ENCODE measurements at regions not wholly inside any gene's neighbourhood (a gene's known extent, or its start where the extent isn't known, plus 50 kb on each side); places are given as distances from the start of the nearest gene placed in this dataset.
"Not testable (repeated sequence)": the region's sequence is repeated elsewhere in the genome, so short reads cannot be mapped to it uniquely, and the experiment has no call there.

DNA sequence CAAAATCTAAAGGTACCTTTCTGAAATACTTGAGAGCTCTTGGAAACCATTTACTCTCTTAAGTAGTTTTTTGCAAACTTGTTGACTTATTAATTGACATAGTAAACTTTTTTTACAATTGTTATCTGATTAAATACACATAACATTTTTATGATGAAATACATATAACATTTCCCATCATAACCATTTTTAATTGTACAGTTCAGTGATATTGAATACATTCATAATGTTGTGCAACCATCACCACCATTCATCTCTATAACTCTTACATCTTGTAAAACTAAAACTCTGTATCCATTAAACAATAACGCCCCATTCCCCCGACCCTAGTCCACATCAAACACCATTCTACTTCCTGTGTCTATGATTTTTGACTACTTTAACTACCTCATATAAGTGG, 95.7 kb upstream of the ZNF648 start:
- no peak for DNase-seq (ENCODE audit: low read depth)

DNA sequence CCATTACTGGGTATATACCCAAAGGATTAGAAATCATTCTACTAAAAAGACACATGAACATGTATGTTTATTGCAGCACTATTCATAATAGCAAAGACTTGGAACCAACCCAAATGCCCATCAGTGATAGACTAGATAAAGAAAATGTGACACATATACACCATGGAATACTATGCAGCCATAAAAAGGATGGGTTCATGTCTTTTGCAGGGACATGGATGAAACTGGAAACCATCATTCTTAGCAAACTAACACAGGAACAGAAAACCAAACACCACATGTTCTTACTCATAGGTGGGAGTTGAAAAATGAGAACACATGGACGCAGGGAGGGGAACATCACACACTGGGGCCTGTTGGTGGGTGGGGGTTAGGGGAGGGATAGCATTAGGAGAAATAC, 92.9 kb upstream of the ZNF648 start:
- not testable (repeated sequence) for DNase-seq (ENCODE audit: low read depth)

DNA sequence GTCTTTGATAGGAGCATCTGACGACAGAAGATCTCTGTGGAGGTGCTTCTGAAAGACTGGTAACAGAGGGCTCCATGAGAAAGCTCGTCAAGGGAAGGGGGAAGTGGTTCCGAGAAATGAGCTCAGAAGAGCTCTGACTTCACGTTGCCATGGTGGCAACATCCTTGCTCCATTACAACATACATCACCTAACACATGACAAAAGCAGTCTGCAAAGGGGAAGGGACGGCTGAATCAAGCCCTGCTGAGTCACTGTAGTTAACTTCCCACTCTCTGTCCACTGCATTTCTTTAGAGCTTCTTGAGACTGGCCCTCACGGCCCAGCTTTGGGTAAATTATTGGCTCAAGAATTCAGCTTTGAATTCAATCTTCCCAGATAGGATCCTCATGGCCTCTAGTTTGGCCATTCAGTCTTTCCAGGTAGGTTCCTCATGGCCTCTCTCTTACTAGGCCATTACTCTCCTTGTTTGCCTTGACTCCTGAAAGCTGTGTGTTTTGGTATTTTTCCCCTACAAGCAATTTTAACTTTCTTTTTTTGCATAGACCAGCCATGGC, 88.0 kb upstream of the ZNF648 start:
- no peak for DNase-seq (ENCODE audit: low read depth)

DNA sequence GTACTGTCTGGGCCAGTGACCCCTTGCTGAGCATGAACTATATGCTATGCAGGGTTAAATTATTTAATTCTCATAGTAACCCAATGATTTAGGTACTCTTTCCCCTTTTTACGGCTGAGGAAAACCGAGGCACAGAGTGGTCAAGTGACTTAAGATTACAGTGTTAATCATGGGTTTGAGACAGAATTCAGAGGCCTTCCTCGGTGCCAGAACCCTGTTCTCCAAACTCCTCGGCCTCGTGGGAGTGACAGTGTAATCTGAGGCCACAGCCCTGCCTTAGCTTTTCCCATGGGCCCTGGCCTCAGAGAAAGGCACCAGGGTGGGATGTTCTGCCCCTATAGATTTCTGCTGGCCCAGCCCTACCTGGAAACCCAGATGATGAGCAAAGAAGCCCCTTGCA, 86.4 kb upstream of the ZNF648 start:
- no peak for DNase-seq (ENCODE audit: low read depth)

GRCh38 chr1:182147136-182147820, 85.8 kb upstream of the ZNF648 start:
- no peak for DNase-seq (ENCODE audit: low read depth)

DNA sequence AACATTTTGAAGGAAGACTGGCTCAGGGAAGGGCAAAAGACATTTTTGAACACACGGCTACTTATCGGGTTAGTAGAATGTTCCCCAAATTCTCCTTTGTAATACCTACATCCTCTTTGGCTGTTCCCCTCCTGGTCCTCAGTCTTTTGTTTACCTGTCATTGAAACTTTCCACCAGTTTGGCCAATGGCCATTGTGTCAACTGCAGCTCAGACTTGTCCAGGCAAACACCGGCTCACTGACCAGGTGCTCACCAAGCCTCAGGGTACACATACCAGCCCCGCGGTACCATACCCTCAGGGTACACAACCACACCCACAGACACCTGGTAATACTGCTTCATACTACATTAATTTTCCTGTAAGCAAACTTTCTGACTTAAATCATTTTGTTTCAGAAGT, 84.8 kb upstream of the ZNF648 start:
- no peak for DNase-seq (ENCODE audit: low read depth)

DNA sequence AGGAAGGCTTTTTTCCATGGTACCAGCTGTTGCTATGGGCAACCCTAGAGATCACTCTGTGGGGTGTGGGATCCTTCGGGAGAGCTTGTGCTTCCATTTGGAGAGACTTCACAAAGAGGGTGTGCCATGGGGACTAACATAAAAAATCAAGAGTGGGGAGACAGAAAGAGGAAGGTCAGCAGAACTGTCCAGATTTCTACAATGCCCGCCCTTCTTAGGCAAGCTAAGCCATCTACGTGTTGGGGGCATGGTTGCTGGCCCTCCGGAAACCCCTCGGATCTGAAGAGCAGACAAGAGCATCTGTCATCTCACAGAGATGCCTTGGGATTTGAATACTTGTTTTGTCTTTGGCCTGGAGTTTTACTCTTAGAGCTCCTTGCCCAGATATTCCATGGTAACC, 83.9 kb upstream of the ZNF648 start:
- no peak for DNase-seq (ENCODE audit: low read depth)

DNA sequence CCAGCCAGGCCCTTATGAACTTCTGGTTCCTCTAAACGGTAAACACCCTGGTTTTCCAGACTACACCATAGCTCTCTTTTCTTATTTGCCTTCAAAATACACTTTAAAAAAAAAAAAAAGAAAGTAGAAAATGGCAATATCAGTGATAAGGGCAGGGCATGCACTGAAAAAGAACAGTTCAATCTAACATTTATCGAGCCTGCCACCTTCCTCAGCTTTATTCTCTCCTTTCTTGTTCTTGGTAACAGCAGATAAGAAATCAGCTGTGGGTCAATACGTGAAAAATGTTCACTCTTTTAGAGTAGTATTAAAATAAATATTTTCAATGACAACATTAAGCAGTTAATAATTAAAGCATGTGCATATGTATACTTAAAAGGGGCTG, 83.1 kb upstream of the ZNF648 start:
- DNase-seq (ENCODE audit: low read depth), result no peak

GRCh38 chr1:182143825-182144645, 82.5 kb upstream of the ZNF648 start:
- no peak for DNase-seq (ENCODE audit: low read depth)

- peak; percentile 84 for DNase-seq (ENCODE audit: low read depth)
These were observed 81.7 kb upstream of the ZNF648 start for GRCh38 chr1:182143154-182143657.

- no peak for DNase-seq (ENCODE audit: low read depth)
These were observed 81.1 kb upstream of the ZNF648 start for GRCh38 chr1:182142621-182143020.

DNA sequence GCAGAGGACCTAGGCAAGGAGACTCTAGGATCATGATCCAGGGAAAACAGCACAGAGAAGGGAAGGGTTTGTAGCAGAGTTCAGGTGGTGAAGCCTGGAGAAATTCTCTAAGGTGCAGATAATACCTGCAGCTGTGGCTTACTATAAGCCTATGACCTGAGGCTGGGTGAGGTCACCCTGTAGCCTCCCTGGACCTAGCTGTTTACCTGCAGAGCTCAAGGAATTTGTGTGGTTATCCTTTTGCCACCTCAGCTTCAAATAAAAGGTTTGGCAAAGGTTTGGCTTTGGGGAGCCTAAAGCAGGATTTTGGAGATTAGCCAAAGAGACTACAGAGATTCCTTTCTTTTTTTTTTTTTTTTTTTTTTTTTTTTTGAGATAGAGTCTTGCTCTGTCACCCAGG, 79.5 kb upstream of the ZNF648 start:
- no peak for DNase-seq (ENCODE audit: low read depth)

GRCh38 chr1:182139496-182139895, 78.0 kb upstream of the ZNF648 start:
- DNase-seq (ENCODE audit: low read depth), result no peak

DNA sequence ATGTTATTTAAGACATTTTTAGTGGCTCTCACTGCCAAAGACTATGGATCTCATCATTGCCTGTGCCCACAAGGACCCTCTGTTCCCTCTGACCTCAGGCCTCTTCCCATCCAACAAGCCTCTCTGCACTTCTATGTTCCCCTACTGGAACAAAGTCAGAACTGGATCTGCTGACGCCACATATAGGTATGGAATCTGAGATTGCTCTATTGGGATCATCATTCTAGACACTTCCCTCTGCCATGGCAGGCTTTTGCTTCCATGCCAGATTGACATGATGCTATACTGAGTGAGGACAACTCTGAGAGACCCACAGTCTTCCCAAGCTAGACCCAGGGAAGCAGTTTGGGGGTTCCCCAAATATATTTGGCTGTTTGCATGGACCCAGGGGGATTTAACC, 76.0 kb upstream of the ZNF648 start:
- DNase-seq (ENCODE audit: low read depth), result no peak

GRCh38 chr1:182135946-182136345, 74.4 kb upstream of the ZNF648 start:
- no peak for DNase-seq (ENCODE audit: low read depth)

- no peak for DNase-seq (ENCODE audit: low read depth)
These were observed 72.7 kb upstream of the ZNF648 start for GRCh38 chr1:182134257-182134656.

- DNase-seq (ENCODE audit: low read depth), result no peak
These were observed 71.7 kb upstream of the ZNF648 start for GRCh38 chr1:182133181-182133580.

- DNase-seq (ENCODE audit: low read depth), result no peak
These were observed 67.9 kb upstream of the ZNF648 start for GRCh38 chr1:182129398-182129797.

- DNase-seq (ENCODE audit: low read depth), result no peak
These were observed 67.0 kb upstream of the ZNF648 start for GRCh38 chr1:182128502-182128901.

DNA sequence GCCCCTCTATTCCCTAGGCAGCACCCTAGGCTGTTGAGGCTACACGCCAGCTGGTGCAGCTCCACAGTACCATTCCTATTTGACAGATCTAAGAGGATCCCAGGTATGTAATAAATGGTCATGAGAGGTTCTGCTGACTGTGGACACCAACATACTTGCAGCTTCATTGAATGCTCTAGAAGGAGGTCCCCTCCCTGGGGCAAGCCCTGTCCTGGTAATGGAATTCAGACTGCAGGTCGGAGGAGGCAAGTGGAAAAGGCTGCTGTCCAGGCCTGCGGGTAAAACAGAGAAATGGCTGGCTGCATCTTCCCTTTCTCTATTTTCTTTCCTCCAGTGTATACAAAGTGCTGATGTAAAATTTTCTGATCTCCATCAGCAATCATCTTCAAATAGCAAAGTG, 66.1 kb upstream of the ZNF648 start:
- DNase-seq (ENCODE audit: low read depth), result no peak

DNA sequence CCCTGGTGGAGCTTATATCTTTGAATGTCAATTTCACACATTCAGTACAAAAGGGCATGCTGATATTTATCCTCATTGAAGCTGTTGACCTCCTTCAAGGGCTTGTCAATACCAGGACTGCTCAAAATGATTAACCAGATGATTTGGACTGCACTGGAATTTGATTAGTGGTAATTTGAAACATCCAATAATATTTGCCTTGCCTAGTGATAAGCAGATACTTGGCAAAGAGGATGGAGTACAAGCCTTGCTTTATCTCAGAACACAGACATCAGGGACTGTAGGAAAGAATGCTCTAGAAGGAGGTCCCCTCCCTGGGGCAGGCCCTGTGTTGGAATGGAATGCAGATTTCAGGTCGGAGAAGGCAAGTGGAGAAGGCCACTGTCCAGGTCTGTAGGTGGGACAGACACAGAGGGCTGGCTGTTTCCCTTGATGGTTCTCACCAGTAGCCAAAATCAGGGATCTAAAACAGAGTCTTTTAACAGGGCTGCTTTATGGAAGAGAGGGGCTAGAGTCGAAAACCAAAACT, 64.8 kb upstream of the ZNF648 start:
- no peak for DNase-seq (ENCODE audit: low read depth)

DNA sequence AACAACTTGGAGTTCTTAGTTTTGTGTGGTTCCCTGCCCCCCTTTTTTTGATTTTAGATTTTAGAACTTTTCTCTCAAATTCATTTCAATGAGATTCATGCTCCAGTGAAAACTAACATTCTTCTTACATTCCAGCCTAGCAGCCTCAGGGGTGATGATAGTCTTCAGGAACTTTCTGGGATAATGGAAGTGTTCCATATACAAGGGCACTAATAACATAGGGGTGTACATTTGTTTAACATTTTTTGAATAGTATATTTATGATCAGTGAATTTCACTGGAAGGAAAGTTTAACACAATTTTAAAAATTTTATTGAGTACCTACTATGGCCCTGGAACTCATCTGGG, 61.4 kb upstream of the ZNF648 start:
- no peak for DNase-seq (ENCODE audit: low read depth)

- DNase-seq (ENCODE audit: low read depth), result no peak
These were observed 60.9 kb upstream of the ZNF648 start for GRCh38 chr1:182122256-182122912.
